ENCODE measurements at regions not wholly inside any gene's neighbourhood (a gene's known extent, or its start where the extent isn't known, plus 50 kb on each side); places are given as distances from the start of the nearest gene placed in this dataset.

GRCh38 chr6:165805636-165806035 lies 142.6 kb upstream of the PDE10A start:
- TF ChIP-seq CTCF (conservative IDR thresholded peaks at IDR 0.05; ENCODE audit: low read length): no peak
- no peak overlapping the region for H3K4me3 ChIP-seq (ENCODE audit: low read length)
- no peak for DNase-seq (ENCODE audit: low read depth)

DNA sequence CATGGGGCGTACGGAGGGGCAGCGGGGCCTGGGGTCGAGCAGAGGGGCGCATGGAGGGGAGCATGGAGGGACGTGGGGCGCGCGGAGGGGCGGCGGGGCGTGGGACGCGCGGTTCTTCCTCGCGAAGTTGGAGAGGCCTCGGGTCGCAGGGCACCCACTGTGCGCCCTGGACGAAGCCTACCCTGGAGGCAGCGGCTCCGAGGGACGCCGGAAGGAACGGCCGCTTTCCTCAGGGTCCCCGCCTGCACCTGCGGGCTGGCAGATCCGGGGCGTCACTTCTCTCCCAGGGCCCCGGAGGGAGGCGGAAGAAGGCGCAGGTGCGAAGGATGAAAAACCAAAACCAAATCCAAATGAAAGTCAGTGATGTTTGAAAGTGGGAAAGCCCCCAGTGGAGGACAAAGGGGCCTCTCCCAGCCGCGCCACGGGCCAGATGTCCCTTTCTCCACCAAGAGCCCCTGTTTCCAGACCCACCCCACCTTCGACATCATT lies 142.1 kb upstream of the PDE10A start:
- TF ChIP-seq CTCF (conservative IDR thresholded peaks at IDR 0.05; ENCODE audit: low read length): no peak
- DNase-seq (ENCODE audit: low read depth): no peak
- H3K4me3 ChIP-seq (ENCODE audit: low read length): no peak overlapping the region

- TF ChIP-seq CTCF (conservative IDR thresholded peaks at IDR 0.05; ENCODE audit: low read length): no peak
- peak; percentile 8 for DNase-seq (ENCODE audit: low read depth)
- H3K4me3 ChIP-seq (ENCODE audit: low read length): no peak overlapping the region
Measured at GRCh38 chr6:165804331-165805066, 141.5 kb upstream of the PDE10A start.

DNA sequence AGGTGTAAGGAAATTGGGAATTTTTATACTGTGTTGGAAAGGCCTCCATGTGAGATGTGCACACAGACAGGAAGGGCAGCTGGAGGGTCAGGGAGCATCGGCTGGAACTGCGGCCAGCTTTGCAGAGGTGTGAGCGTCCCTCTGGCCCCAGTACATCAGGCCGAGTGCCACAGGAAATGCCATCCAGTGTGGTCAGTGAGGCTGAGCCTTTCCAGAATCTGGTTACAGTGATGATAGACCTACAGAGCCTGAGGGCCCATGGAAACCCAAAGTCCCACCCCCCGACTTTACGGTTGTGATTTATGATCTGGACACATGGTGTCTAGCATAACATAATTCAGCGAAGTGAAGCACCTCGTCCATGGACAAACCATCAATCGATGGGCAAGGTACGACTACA lies 137.3 kb upstream of the PDE10A start:
- DNase-seq (ENCODE audit: low read depth): no peak
- H3K4me3 ChIP-seq (ENCODE audit: low read length): no peak overlapping the region
- TF ChIP-seq CTCF (conservative IDR thresholded peaks at IDR 0.05; ENCODE audit: low read length): no peak

DNA sequence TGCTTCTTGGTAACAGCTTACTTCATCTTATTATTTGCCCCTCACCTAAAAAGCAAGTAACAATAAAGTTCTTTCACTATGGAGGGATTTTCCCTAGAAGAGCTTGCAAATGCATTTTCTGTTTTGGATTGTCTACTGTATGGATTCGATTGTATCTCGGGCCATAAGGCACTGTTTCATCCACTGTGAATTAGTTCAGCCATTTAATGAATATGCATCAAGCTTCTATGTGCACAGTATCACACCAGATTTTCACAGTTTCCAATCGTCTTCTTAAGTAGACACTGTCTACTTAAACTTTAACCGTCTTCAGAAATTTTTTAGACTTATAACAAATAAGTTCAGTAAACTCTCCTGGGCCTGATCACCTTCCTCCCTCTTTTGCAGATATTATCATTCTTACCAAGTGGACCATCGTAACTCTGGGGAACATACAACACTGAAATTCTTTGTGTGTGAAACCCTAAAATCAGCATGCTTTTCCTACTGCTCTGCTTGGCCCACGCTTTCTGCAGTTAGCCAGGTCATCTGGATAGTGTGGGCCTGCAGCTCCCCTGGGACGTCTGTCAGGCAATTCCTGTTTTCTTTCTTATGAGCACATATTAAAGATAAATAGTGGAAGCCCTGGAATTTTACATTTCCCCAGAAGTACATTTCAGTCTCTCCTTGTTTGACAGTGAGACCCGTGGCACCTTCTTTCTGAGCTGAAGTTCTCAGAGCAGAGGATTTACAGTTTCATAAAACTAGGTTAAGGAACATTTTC lies 136.5 kb upstream of the PDE10A start:
- DNase-seq (ENCODE audit: low read depth): no peak
- no peak overlapping the region for H3K4me3 ChIP-seq (ENCODE audit: low read length)
- TF ChIP-seq CTCF (conservative IDR thresholded peaks at IDR 0.05; ENCODE audit: low read length): no peak

DNA sequence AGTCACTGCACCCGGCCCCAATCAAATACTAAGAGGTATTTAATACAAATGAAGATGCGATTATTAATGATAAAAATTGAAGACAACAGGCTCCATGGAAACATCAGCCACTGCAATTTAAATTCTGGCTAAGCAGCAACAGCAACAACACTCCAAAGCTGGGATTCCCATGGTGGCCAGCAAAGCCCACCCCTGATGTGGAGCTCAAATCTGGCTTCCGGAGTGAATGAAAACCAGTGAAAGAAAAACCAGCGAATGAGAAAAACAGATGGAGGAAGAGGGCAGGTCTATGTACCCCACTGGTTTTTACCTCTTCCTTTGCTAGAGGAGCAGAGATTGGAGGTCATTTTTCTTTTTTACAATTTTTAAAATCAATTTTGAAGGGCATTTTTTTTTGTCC lies 135.9 kb upstream of the PDE10A start:
- DNase-seq (ENCODE audit: low read depth): no peak
- TF ChIP-seq CTCF (conservative IDR thresholded peaks at IDR 0.05; ENCODE audit: low read length): no peak
- H3K4me3 ChIP-seq (ENCODE audit: low read length): no peak overlapping the region

GRCh38 chr6:165794179-165794601 lies 131.1 kb upstream of the PDE10A start:
- no peak for DNase-seq (ENCODE audit: low read depth)
- no peak overlapping the region for H3K4me3 ChIP-seq (ENCODE audit: low read length)
- TF ChIP-seq CTCF (conservative IDR thresholded peaks at IDR 0.05; ENCODE audit: low read length): no peak

Measured in AG10803 (cell line).